Kasumi-1 (cell line): ENCODE measurements at regions not wholly inside any gene's neighbourhood (a gene's known extent, or its start where the extent isn't known, plus 50 kb on each side); places are given as distances from the start of the nearest gene placed in this dataset.

Source experiments
- DNase-seq, 2 experiments: peaks; one replicate each; lab custom pipeline; 2025; lab: John Stamatoyannopoulos, UW

- no peak for DNase-seq
Observed at GRCh38 chr6:122063076-122063475, 336.4 kb upstream of the HSF2 start.

DNA sequence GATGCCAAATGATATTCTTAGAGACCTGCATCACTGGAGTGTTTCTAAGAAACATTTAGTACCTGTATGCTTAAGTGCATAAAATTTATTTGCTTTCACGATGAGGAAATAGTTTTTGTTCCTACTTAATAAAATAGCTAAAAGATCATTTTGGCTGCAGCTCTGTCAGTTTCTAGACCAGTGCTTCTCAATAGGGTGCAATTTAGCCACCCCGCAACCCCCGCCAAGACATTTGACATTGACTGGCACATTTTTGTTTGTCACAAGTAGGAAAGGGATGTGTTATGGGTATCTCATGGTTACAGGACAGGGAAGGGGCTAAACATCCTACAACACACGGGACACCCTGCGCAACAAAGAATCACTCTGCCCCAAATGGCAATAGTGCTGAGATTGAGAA is 335.7 kb upstream of the HSF2 start:
- no peak for DNase-seq

GRCh38 chr6:122066200-122066599 is 333.3 kb upstream of the HSF2 start:
- DNase-seq: no peak

- no peak for DNase-seq
Observed at GRCh38 chr6:122068291-122068769, 331.1 kb upstream of the HSF2 start.

- no peak for DNase-seq
Observed at GRCh38 chr6:122069932-122070331, 329.5 kb upstream of the HSF2 start.

GRCh38 chr6:122072014-122072647 is 327.3 kb upstream of the HSF2 start:
- no peak for DNase-seq

DNA sequence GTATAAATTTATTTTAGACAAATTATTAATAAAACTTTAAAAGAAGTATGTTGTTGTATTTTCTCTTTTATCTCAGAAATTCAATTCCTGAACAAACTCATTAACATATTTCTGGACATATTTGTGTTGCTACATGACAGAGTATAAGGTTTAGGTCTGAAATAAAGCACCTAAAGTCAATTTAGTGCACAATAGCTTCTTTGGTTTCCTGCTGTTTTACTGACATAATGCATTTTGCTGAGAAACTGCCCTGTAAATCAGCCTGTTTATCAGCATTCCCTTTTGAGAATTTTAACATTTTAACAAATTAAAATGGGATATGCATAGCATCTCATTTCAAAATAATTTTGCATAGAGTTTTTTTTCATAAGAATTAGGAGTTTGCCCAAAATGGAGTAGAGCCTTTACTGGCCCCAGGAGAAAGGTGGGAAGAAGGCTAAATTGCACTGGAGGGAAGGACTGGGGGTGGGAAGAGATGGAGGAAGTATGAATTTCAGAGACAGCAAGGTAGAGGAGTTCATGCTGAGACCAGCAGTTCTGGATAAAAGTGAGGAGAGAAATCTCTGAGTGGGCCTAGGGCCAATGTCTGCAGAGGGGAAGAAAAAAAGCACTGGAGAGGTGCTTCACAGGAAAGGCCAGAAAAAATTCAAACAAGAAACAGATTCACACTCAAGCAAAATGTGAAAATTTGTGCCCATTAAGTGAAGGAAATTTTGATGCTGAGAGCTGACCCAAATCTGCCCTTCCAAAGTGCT is 324.2 kb upstream of the HSF2 start:
- DNase-seq: no peak

DNA sequence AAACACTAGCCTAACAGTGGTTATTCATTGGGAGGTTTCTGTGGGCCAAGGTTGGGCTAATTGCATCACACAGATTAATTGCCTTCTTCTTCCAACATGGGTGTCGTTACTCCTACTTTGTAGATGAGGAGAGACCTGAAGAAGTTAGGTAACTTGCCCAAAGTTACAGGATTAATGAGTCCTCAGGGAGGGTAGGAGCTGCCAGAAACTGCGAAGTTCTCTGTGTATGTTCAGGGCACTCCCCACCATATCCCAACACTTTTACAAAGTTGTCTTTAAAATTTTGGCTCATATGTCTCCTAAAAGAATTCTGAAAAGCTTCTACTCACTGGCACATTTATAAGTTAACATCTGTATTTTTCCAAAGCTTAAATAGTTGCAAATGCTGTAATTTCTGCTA is 323.5 kb upstream of the HSF2 start:
- no peak for DNase-seq

DNA sequence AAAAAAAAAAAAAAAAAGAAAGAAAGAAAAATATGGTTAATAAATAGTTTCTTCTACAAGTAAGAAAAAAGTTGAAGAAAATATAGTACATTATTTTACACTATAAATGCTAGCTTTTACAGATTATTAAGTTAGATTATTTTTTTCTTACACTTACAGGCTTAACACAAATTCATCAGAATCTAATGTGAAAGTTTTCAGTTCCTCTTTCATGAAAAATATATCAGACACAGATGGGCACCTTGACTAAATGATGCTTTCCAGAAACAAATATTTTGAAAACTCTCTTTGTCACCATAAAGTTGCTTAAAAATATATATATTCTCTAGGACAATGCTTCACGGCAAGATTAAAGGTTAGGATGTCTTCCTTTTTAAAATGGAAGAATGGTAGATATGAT is 321.8 kb upstream of the HSF2 start:
- DNase-seq: no peak

GRCh38 chr6:122078481-122078880 is 321.0 kb upstream of the HSF2 start:
- no peak for DNase-seq

- no peak for DNase-seq
Observed at GRCh38 chr6:122079916-122080315, 319.5 kb upstream of the HSF2 start.

DNA sequence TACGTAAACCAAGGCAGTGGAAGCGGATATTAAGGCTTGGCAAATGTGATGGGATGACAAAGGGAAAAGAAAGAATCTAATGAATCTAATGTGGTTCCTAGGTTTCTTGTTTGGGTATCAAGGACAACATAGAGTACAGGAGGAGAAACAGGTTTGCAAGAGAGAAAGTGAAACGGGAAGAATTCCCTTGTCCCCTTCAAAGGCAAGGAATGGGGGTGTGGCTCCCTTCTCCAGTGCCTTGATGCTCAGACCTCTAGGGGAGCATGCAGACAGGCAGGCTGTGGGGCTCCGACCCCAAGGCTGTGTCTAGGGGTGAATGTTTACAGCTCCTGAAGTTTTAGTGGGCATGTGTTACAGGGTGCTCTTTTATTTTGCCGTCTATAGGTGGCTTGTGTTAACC is 317.5 kb upstream of the HSF2 start:
- no peak for DNase-seq

- no peak for DNase-seq
Observed at GRCh38 chr6:122082370-122082769, 317.1 kb upstream of the HSF2 start.

GRCh38 chr6:122092366-122092765 is 307.1 kb upstream of the HSF2 start:
- DNase-seq: no peak

GRCh38 chr6:122098201-122098678 is 301.2 kb upstream of the HSF2 start:
- DNase-seq: no peak

DNA sequence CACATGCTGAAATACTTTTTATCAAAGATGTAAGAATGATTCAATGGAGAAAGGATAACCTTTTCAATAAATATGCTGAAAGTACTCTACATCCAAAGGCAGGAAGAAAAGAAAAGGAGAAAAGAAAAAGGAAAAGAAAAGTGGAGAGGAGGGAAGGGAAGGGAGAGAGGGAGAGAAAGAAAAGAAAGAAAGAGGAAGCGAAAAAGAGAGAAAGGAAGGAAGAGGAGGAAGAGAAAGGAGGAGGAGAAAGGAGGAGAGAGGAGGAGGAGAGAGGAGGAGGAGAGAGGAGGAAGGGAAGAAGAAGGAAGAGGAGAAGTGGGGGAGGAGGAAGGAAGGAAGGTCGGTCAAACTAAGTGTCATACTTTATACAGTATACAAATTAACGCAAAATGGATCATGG is 297.4 kb upstream of the HSF2 start:
- no peak for DNase-seq

GRCh38 chr6:122107256-122107852 is 292.1 kb upstream of the HSF2 start:
- no peak for DNase-seq

- DNase-seq: no peak
Observed at GRCh38 chr6:122109075-122109474, 290.4 kb upstream of the HSF2 start.

- DNase-seq: no peak
Observed at GRCh38 chr6:122114717-122115116, 284.7 kb upstream of the HSF2 start.

DNA sequence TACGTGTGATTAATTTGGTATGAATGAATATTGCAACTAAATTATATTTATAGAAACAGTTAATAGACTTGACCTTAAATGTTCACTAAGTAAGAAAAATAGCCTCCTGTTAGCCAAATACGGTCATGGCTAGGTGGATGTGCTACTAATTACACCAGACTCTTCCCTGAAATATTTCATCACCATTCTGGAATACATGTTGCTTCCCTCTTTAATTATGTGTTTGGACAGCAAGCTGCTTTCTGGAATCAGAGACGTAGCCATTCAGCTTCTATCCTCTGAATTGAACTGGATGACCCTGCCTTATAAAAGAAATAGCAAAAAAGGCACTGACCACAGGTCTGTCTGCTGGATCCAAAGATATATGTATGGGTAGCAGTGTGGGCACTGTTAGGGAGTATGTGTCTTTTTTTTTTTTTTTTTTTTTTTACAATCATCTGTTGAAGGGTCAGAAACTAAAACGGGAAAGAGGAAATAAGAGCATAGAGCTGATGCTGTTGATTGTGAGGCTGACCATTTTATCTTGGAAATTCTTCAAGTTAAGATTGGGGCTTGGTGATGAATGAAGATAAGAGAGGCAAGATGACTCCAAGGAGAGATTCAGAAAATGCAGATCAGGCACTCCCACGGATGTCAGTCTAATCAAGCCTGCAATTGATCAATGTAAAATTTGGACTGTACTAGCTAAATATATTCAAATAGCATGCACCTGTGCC is 283.2 kb upstream of the HSF2 start:
- no peak for DNase-seq

DNA sequence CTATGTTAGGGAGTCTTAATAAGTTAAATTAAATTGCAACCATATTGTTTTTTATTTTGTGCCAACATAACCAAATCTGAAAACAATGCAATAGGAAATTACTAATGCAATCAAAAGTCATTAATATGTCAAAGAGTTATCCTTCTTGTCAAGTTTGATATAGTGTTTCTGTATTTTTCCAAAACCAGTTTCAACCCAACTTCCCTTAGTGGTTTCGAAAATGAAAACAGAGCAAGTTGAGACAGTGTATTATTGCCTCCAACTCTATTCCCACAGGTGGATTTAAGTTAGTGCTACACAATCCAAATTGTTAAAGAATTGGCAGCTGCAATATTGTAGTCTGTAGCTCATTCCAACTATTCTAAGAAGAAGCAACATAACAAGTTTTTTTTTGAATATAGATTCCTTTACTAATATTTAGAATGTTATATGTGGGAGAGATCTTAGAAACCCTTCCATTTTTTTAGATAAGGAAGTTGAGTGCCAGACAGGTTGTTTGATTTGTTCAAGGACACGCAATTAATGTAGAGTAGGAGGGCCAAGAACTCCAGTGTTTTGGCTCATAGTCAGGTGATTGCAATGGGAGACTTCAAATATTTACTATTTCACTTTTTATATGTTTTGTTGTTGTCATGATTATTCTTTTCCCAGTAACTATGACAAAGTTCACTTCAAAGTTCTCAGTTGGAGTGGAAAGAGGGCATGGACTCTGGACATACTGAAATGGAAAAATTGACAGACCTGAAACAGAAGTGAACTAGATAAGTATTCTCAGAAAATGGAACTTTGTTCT is 282.4 kb upstream of the HSF2 start:
- no peak for DNase-seq
